ENCODE measurements at regions not wholly inside any gene's neighbourhood (a gene's known extent, or its start where the extent isn't known, plus 50 kb on each side); places are given as distances from the start of the nearest gene placed in this dataset.
"Not testable (repeated sequence)": the region's sequence is repeated elsewhere in the genome, so short reads cannot be mapped to it uniquely, and the experiment has no call there.

DNA sequence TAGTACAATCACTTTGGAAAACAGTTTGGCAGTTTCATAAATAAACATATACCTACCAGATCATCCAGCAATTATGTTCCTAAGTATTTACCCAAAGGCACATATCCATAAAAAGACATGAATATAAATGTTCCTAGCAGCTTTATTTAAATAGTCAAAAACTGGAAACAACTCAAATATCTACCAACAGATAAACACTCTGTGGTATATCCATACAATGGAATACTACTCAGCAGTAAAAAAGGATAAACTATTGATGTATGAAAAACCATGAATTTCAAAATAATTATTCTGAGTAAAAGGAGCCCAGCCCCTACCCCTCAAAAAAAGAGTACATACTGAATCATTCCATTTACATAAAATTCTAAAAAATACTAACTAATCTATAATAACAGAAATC, 232.7 kb upstream of the SLC30A5 start:
- Histone ChIP-seq H3K27ac (ENCODE audit: low read depth, low read length, poor library complexity, severe bottlenecking) (no peak overlapping the region), H3K9me2 (ENCODE audit: low read depth, low read length) (no peaks in the 10 kb centered on the region), H3K4me3 (ENCODE audit: low read depth, low read length, poor library complexity, severe bottlenecking) (no peak overlapping the region), H3K4me1 (ENCODE audit: insufficient read depth, low read length, severe bottlenecking) (no peaks in the 10 kb centered on the region), H3K4me2 (ENCODE audit: low read length) (no peak overlapping the region), H3F3A (ENCODE audit: insufficient read depth, low read length) (no peaks in the 10 kb centered on the region), H3K9me3 (ENCODE audit: low read length) (no peaks in the 10 kb centered on the region), H3K36me3 (ENCODE audit: insufficient read depth, low read length) (no peaks in the 10 kb centered on the region), H3K27me3 (ENCODE audit: insufficient read depth, low read length) (no peaks in the 10 kb centered on the region), H4K20me1 (ENCODE audit: insufficient read depth, low read length) (no peaks in the 10 kb centered on the region), H3K9ac (ENCODE audit: low read length) (no peak overlapping the region), H3K79me2 (ENCODE audit: insufficient read depth, low read length) (no peaks in the 10 kb centered on the region), H2AFZ (ENCODE audit: low read length) (no peak overlapping the region)
- TF ChIP-seq EZH2 (IDR thresholded peaks at IDR 0.05; ENCODE audit: borderline replicate concordance, low read length), result no peak
- no peak for TF ChIP-seq CTCF (IDR thresholded peaks at IDR 0.05; ENCODE audit: low read length)

GRCh38 chr5:68862560-68862959, 231.3 kb upstream of the SLC30A5 start:
- H3K4me2 ChIP-seq (ENCODE audit: low read length), result no peak overlapping the region
- no peak overlapping the region for H3K4me3 ChIP-seq (ENCODE audit: low read depth, low read length, poor library complexity, severe bottlenecking)
- H3K27me3 ChIP-seq (ENCODE audit: insufficient read depth, low read length), result no peaks in the 10 kb centered on the region
- no peaks in the 10 kb centered on the region for H3K79me2 ChIP-seq (ENCODE audit: insufficient read depth, low read length)
- no peaks in the 10 kb centered on the region for H3K9me2 ChIP-seq (ENCODE audit: low read depth, low read length)
- H3K9me3 ChIP-seq (ENCODE audit: low read length), result no peaks in the 10 kb centered on the region
- TF ChIP-seq EZH2 (IDR thresholded peaks at IDR 0.05; ENCODE audit: borderline replicate concordance, low read length), result no peak
- TF ChIP-seq CTCF (IDR thresholded peaks at IDR 0.05; ENCODE audit: low read length), result no peak
- no peaks in the 10 kb centered on the region for H3K36me3 ChIP-seq (ENCODE audit: insufficient read depth, low read length)
- H3F3A ChIP-seq (ENCODE audit: insufficient read depth, low read length), result no peaks in the 10 kb centered on the region
- no peaks in the 10 kb centered on the region for H3K4me1 ChIP-seq (ENCODE audit: insufficient read depth, low read length, severe bottlenecking)
- H3K9ac ChIP-seq (ENCODE audit: low read length), result no peak overlapping the region
- no peak overlapping the region for H3K27ac ChIP-seq (ENCODE audit: low read depth, low read length, poor library complexity, severe bottlenecking)
- no peaks in the 10 kb centered on the region for H4K20me1 ChIP-seq (ENCODE audit: insufficient read depth, low read length)
- H2AFZ ChIP-seq (ENCODE audit: low read length), result no peak overlapping the region

DNA sequence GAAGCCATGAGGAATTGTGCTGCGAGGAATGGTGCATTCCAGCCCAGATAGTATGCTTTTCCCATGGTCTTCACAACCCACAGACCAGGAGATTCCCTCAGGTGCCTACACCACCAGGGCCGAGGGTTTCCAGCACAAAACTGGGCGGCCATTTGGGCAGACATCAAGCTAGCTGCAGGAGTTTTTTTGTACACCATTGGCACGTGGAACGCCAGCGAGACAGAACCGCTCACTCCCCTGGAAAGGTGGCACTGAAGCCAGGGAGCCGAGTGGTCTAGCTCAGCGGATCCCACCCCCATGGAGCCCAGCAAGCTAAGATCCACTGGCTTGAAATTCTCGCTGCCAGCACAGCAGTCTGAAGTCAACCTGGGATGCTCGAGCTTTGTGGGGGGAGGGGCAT, 228.6 kb upstream of the SLC30A5 start:
- not testable (repeated sequence) for H3K4me2 ChIP-seq (ENCODE audit: low read length); H3F3A ChIP-seq (ENCODE audit: insufficient read depth, low read length); H3K27ac ChIP-seq (ENCODE audit: low read depth, low read length, poor library complexity, severe bottlenecking); H3K9me3 ChIP-seq (ENCODE audit: low read length); H2AFZ ChIP-seq (ENCODE audit: low read length); H4K20me1 ChIP-seq (ENCODE audit: insufficient read depth, low read length); H3K9ac ChIP-seq (ENCODE audit: low read length); H3K4me3 ChIP-seq (ENCODE audit: low read depth, low read length, poor library complexity, severe bottlenecking); H3K4me1 ChIP-seq (ENCODE audit: insufficient read depth, low read length, severe bottlenecking); H3K79me2 ChIP-seq (ENCODE audit: insufficient read depth, low read length); H3K36me3 ChIP-seq (ENCODE audit: insufficient read depth, low read length); H3K27me3 ChIP-seq (ENCODE audit: insufficient read depth, low read length); H3K9me2 ChIP-seq (ENCODE audit: low read depth, low read length)

- H3K36me3 ChIP-seq (ENCODE audit: insufficient read depth, low read length), result no peaks in the 10 kb centered on the region
- H3K27ac ChIP-seq (ENCODE audit: low read depth, low read length, poor library complexity, severe bottlenecking), result no peak overlapping the region
- H3K9me2 ChIP-seq (ENCODE audit: low read depth, low read length), result no peaks in the 10 kb centered on the region
- TF ChIP-seq CTCF (IDR thresholded peaks at IDR 0.05; ENCODE audit: low read length) (no peak), EZH2 (IDR thresholded peaks at IDR 0.05; ENCODE audit: borderline replicate concordance, low read length) (no peak)
- H3K4me3 ChIP-seq (ENCODE audit: low read depth, low read length, poor library complexity, severe bottlenecking), result no peak overlapping the region
- no peaks in the 10 kb centered on the region for H3K79me2 ChIP-seq (ENCODE audit: insufficient read depth, low read length)
- H4K20me1 ChIP-seq (ENCODE audit: insufficient read depth, low read length), result no peaks in the 10 kb centered on the region
- H3K4me1 ChIP-seq (ENCODE audit: insufficient read depth, low read length, severe bottlenecking), result no peaks in the 10 kb centered on the region
- no peak overlapping the region for H2AFZ ChIP-seq (ENCODE audit: low read length)
- no peak overlapping the region for H3K4me2 ChIP-seq (ENCODE audit: low read length)
- no peaks in the 10 kb centered on the region for H3K27me3 ChIP-seq (ENCODE audit: insufficient read depth, low read length)
- H3F3A ChIP-seq (ENCODE audit: insufficient read depth, low read length), result no peaks in the 10 kb centered on the region
- H3K9me3 ChIP-seq (ENCODE audit: low read length), result no peaks in the 10 kb centered on the region
- H3K9ac ChIP-seq (ENCODE audit: low read length), result no peak overlapping the region
Observed at GRCh38 chr5:68872088-68872839, 221.6 kb upstream of the SLC30A5 start.
